ENCODE measurements at regions not wholly inside any gene's neighbourhood (a gene's known extent, or its start where the extent isn't known, plus 50 kb on each side); places are given as distances from the start of the nearest gene placed in this dataset.

DNA sequence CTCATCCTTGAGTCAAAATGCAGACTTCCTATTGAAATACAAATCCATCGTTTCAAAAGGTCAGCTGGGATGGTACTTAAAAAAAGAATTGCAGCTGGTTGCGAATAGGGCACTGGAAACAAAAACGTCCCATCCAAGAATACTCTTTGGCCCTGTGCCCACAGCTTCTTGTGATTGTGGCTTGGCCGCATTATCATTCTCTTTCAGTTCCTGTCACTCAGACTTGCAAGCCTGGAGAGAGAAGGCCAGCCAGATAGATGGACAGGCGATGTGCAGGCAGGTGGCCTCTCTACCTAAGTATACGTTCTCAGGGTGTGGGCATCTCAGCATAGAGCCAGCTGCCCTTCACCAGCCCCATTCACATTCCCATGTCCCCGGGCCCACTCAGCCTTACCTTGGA is 208.5 kb upstream of the ZNF536 start:
- intact Hi-C loops (cut with DNase I): no loop called here
- no peak for ATAC-seq
- no peaks in the 10 kb centered on the region for H3K4me1 ChIP-seq
- DNase-seq: no peak
- no peaks in the 10 kb centered on the region for H3K36me3 ChIP-seq (replicated peaks in 1 of 2; ENCODE audit: insufficient read depth in 1 of 2, low read depth in 2 of 2)
- 79 to 83% methylated on average over 6 to 7 of the region's 7 CpGs for WGBS, 2 donors
- no peaks in the 10 kb centered on the region for H3K9me3 ChIP-seq
- no peak overlapping the region for H3K27ac ChIP-seq
- H3K27me3 ChIP-seq: no peaks in the 10 kb centered on the region
- no peak overlapping the region for H3K4me3 ChIP-seq
- no peak for TF ChIP-seq POLR2A (IDR thresholded peaks at IDR 0.05)
- TF ChIP-seq, protein P1, sequence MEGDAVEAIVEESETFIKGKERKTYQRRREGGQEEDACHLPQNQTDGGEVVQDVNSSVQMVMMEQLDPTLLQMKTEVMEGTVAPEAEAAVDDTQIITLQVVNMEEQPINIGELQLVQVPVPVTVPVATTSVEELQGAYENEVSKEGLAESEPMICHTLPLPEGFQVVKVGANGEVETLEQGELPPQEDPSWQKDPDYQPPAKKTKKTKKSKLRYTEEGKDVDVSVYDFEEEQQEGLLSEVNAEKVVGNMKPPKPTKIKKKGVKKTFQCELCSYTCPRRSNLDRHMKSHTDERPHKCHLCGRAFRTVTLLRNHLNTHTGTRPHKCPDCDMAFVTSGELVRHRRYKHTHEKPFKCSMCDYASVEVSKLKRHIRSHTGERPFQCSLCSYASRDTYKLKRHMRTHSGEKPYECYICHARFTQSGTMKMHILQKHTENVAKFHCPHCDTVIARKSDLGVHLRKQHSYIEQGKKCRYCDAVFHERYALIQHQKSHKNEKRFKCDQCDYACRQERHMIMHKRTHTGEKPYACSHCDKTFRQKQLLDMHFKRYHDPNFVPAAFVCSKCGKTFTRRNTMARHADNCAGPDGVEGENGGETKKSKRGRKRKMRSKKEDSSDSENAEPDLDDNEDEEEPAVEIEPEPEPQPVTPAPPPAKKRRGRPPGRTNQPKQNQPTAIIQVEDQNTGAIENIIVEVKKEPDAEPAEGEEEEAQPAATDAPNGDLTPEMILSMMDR (IDR thresholded peaks at IDR 0.05): no peak

DNA sequence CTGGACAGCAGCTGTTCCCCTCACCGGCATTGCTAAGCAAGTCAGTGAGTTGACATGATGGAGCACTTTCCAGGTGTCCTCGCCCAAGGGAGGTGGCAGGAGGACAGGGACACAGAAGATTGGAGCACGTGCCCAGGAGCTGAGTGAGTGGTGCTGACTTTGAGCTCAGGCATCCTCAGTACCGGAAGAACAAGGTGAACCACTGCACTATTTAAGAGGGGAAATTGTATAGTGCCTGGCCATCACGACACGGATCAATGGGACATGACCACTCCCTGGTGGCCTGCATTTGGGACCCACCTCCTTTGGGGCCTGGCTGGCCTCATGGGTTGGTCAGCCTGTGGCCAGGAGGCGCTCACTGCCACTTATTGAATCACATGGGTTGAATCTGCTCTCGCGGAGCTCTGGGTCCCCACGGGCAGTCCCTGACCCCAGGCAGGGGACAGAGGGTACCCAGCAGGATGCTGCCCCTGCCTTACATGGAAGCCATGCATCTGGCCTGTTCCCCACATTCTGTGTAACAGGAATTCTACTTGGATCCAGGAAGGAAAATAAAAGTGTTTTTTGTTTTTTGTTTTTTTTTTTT is 206.9 kb upstream of the ZNF536 start:
- no peak overlapping the region for H3K4me3 ChIP-seq
- ATAC-seq: no peak
- H3K4me1 ChIP-seq: no peaks in the 10 kb centered on the region
- 77 to 86% methylated on average over 6 to 10 of the region's 10 CpGs for WGBS, 2 donors
- no peak for DNase-seq
- intact Hi-C loops (cut with DNase I): no loop called here
- no peak overlapping the region for H3K27ac ChIP-seq
- TF ChIP-seq POLR2A (IDR thresholded peaks at IDR 0.05): no peak
- TF ChIP-seq, protein P1 (IDR thresholded peaks at IDR 0.05): no peak
- no peaks in the 10 kb centered on the region for H3K9me3 ChIP-seq
- no peaks in the 10 kb centered on the region for H3K36me3 ChIP-seq (replicated peaks in 1 of 2; ENCODE audit: insufficient read depth in 1 of 2, low read depth in 2 of 2)
- no peaks in the 10 kb centered on the region for H3K27me3 ChIP-seq

DNA sequence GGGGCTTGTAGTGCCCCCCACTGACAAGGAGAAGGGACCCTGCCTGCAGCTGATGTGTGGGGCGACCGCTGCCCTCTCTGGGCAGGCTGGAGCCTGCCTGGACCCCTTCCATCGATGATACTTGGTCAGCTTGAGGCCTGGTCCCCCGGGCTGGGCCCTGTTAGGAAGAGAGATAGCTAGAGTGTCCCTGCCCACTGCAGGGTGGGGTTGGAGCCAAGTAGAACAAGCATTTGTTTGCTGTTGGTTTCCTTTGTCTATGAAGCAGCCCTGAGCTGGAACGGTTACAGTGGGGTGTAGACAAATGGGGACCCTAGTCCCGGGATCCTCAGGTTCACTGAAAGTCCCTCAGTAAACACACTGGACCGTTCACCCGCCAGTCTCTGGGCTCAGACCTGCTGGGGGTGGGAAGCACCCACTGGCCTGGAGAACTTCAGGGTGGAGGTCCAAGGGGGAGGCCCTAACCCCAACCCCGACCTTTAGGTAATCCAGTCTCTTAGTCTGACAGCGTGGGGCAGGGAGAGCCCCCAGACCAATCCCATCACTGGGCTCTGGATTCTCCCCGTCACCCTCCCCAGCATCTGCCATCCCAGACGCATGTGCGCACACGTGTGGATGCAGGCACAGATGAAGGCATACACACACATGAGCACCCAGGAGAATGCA is 204.8 kb upstream of the ZNF536 start:
- no peak for DNase-seq
- Histone ChIP-seq H3K27ac (no peak overlapping the region), H3K4me3 (no peak overlapping the region), H3K27me3 (no peaks in the 10 kb centered on the region), H3K36me3 (replicated peaks in 1 of 2; ENCODE audit: insufficient read depth in 1 of 2, low read depth in 2 of 2) (no peaks in the 10 kb centered on the region), H3K4me1 (peaks cover 4% of the 10 kb centered on the region), H3K9me3 (no peaks in the 10 kb centered on the region)
- TF ChIP-seq, protein P1 (IDR thresholded peaks at IDR 0.05): no peak
- TF ChIP-seq POLR2A (IDR thresholded peaks at IDR 0.05): no peak
- 80 to 87% methylated on average over 6 to 14 of the region's 14 CpGs for WGBS, 2 donors
- no peak for ATAC-seq
- intact Hi-C loops (cut with DNase I): no loop called here

DNA sequence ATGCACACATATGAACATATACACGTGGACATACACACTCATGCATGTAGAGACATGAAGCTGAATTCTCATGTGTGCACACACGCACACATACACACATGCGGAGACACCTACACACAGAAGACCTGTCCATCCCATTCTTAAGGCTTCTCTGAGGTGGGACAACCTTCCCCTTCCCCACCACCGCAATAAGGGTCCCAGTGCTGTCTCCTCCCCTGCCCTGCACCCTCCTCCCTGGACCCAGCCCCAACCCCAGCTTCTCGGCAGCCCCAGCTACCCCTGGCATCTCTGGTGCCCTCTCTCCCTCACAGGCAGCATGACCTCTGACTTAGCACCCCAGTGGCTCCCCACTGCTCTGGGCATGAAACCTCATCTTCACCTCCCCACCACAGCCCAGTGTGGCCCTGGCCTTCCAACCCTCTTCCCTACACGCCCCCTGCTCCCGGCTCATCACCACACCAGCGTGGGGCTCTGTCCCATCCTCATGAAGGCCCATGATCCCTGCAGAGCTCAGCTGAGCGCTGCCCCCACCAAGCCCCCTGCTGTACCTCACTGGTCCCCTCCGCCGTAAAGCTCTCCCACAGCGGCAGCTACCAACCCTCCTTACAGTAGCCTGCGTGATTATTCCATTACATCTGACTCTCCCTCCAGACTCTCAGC is 204.1 kb upstream of the ZNF536 start:
- TF ChIP-seq, protein P1 (IDR thresholded peaks at IDR 0.05): no peak
- TF ChIP-seq POLR2A (IDR thresholded peaks at IDR 0.05): no peak
- Histone ChIP-seq H3K36me3 (replicated peaks in 1 of 2; ENCODE audit: insufficient read depth in 1 of 2, low read depth in 2 of 2) (no peaks in the 10 kb centered on the region), H3K27ac (no peak overlapping the region), H3K27me3 (no peaks in the 10 kb centered on the region), H3K9me3 (no peaks in the 10 kb centered on the region), H3K4me3 (no peak overlapping the region), H3K4me1 (peaks cover 11% of the 10 kb centered on the region)
- DNase-seq (no peak), ATAC-seq (no peak)
- intact Hi-C loops (cut with DNase I): no loop called here
- 91 to 92% methylated on average over 13 of the region's 13 CpGs for WGBS, 2 donors

Measured in body of pancreas (tissue), 4 donors.